Stomach (tissue), 4 donors: ENCODE measurements at regions not wholly inside any gene's neighbourhood (a gene's known extent, or its start where the extent isn't known, plus 50 kb on each side); places are given as distances from the start of the nearest gene placed in this dataset.

Experiments
- POLR2A ChIP-seq, 4 donors: fragments of 450-650 bp; IDR thresholded peaks; one replicate each; pipeline ENCODE4 v1.6.1; 2016; ENCODE audit warnings: antibody characterized with exemption in 4 of 4, control low read depth in 2 of 4, mild to moderate bottlenecking in 1 of 4, moderate library complexity in 1 of 4
- POLR2AphosphoS5 ChIP-seq, 3 donors: sonication (generic); formaldehyde crosslinking; IDR thresholded peaks; one replicate each; pipeline ENCODE4 v1.6.1; 2016; ENCODE audit warnings: antibody characterized with exemption in 3 of 3
- TF ChIP-seq, protein P1 (sequence below), 7 experiments: fragments of 450-650 bp in 4 of 7; fragments of 200-600 bp in 3 of 7; sonication (generic) in 3 of 7; IDR thresholded peaks; one replicate each; pipeline ENCODE4 v1.5.1; 2016 to 2019; ENCODE audit warnings: antibody characterized with exemption in 7 of 7, control low read depth in 2 of 7, mild to moderate bottlenecking in 1 of 7

- TF ChIP-seq, protein P1, sequence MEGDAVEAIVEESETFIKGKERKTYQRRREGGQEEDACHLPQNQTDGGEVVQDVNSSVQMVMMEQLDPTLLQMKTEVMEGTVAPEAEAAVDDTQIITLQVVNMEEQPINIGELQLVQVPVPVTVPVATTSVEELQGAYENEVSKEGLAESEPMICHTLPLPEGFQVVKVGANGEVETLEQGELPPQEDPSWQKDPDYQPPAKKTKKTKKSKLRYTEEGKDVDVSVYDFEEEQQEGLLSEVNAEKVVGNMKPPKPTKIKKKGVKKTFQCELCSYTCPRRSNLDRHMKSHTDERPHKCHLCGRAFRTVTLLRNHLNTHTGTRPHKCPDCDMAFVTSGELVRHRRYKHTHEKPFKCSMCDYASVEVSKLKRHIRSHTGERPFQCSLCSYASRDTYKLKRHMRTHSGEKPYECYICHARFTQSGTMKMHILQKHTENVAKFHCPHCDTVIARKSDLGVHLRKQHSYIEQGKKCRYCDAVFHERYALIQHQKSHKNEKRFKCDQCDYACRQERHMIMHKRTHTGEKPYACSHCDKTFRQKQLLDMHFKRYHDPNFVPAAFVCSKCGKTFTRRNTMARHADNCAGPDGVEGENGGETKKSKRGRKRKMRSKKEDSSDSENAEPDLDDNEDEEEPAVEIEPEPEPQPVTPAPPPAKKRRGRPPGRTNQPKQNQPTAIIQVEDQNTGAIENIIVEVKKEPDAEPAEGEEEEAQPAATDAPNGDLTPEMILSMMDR (IDR thresholded peaks at IDR 0.05) = no peak
- TF ChIP-seq POLR2AphosphoS5 (IDR thresholded peaks at IDR 0.05) = no peak
- no peak for TF ChIP-seq POLR2A (IDR thresholded peaks at IDR 0.05)
Measured at GRCh38 chr2:122061831-122062230, 306.4 kb downstream of the TSN start.
